SK-MEL-5 (cell line): ENCODE measurements at regions not wholly inside any gene's neighbourhood (a gene's known extent, or its start where the extent isn't known, plus 50 kb on each side); places are given as distances from the start of the nearest gene placed in this dataset.

Source experiments
- DNase-seq: peaks from one replicate; pipeline ENCODE4 v3.0.0-alpha.2; 2016; ENCODE audit warnings: low read depth, low spot score
- in situ Hi-C: cut with HindIII; loops from 2 replicates; pipeline ENCODE4 v1.10.0; 2016; ENCODE audit warnings: low sequenced_read_pairs, high pct_unique_total_duplicates, low pct_unique_long_range_greater_than_20kb

GRCh38 chr4:111807576-111807975, 337.7 kb upstream of the FAM241A start:
- DNase-seq: no peak
- in situ Hi-C loops: no loop called here

DNA sequence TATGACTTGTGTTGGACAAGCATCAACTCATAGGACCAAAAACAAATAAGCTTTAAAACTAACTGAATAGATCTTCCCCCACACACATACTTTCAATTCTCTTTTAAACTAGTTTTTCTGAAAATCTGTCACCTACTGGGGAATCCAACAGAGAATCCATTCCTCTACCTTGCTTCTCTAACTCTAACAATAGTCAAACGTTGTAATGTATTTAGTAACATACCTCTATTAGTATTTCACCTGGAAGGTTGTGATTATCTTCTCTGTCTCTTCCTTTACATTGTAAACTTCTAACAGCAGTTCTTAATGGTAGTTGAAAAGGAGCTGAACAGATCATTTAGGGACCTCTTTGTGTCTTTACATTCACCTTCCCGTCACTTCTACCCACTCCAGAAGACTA, 337.1 kb upstream of the FAM241A start:
- in situ Hi-C loops: no loop called here
- no peak for DNase-seq

DNA sequence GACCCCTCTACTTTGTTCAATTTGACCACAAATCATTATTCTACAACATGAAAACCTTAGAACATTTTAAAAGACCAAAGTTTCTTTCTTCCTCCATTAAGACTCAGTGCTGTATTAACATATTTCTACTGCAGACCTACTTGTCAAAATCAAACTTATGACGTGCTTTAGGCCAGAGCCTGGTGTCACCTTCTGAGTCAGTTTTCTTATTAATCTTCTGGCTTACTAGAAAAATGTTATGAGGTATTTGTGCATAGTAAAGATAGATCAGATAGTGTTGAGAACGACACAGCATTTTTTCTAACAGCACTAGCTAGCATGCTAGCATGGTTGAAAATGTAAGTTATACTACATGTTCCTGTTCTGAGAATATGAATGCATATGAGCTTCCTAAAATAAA, 333.6 kb upstream of the FAM241A start:
- in situ Hi-C loops: no loop called here

DNA sequence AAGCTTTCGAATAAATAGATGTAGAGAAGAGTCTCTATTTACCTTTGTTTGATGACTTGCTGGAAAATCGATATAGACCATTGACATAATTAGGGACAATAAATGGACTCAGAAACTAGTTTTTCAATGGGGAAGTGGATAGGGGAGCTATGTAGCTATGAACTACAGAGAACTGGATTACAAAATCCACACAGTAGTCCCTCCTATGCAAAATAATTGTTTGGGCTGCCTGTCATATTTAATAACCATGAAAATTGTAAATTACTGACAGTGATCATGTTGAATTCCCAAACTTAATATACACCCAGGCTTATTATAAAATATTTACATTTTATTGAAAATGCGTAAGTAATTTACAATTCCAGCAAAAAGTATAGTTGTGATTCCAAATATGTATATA, 333.1 kb upstream of the FAM241A start:
- in situ Hi-C loops: no loop called here

More for the DNA sequence above, 333.6 kb upstream of the FAM241A start:
- DNase-seq: no peak

GRCh38 chr4:111812760-111813159, 332.5 kb upstream of the FAM241A start:
- in situ Hi-C loops: no loop called here
- DNase-seq: no peak

More for the DNA sequence above, 333.1 kb upstream of the FAM241A start:
- DNase-seq: no peak

GRCh38 chr4:111813555-111814140, 331.6 kb upstream of the FAM241A start:
- no peak for DNase-seq
- in situ Hi-C loops: no loop called here

DNA sequence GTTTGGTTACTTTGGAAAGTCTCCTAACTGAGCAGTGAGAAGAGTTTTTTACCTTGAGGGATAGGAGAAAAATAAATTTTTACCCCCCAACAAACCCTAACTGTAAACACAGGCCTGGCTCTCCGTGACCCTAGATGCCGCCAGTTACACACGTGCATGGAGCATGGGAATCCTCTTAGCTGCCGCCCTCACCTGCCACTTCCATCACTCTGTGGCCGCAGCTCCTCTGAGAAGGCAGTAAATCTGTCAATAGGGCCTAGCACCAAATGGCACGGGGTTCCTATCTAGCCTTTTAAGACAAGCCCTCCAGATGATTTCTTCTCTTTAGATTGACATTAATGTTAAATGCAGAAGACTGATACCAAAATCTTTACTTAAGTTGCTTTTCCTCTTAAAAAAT, 330.3 kb upstream of the FAM241A start:
- no peak for DNase-seq
- in situ Hi-C loops: no loop called here

- DNase-seq: no peak
- in situ Hi-C loops: no loop called here
These were observed 323.9 kb upstream of the FAM241A start for GRCh38 chr4:111821342-111821741.

DNA sequence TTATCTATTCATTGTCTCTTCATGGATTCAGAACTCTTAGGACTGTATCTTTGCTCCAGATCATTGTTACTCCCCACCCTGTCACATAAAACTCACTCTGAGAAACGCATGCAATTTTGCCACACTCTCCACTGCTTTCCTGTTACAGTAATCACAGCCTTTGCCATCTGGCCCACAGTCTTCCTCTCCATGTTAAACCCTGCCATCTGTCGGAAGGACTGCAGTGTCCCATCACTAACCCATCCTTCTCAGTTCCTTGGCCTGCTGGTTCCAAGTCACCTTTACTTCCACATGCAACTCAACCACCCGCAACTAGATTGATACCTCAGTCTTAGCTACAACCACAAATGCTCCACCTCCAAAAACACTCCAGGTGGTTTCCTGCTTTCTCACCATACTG, 308.7 kb upstream of the FAM241A start:
- peak; percentile 40 for DNase-seq
- in situ Hi-C loops: no loop called here

GRCh38 chr4:111837761-111838160, 307.5 kb upstream of the FAM241A start:
- in situ Hi-C loops: no loop called here
- no peak for DNase-seq

DNA sequence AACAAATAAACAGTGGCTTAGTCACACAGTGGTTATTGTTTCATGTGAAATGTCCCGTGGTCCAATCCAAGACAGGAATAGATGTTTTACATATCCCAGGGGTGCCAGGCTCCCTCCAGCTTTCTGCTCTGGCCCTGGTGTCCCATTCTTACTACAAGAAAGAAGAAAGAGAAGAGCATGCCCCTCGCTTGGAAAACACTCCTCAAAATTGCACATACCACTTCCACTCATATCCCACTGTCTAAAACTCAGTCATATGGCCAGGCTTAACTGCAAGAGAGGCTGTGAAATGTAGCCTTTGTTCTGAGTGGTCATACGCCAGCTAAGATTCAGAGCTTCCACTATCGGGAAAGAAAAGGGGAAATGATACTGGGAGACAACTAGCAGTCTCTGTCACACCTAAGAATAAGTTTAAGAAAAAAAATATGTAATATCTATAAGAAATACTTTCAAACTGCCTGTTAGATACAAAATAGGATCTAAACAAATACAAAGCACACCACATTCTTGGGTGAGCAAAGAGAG, 306.8 kb upstream of the FAM241A start:
- in situ Hi-C loops: no loop called here
- peak; percentile 85 for DNase-seq

DNA sequence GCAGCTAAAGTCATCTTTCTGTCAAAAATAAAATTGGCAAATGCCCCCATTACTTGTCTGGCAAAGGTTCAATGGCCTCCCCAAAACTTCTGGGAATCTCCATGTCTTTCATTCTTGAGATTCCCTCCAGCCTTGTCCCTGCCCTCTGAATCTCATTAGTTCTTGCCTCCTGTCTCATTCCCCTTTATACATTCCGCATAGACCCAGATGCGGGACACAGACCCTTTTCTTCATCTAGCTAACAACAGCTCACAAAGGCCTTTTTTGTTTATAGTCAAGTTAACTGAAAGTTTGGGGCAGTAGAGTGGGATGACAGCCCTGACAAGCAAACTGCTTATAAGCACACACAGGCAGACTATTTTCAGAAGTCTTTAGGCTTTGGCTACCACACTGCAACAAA, 306.1 kb upstream of the FAM241A start:
- in situ Hi-C loops: no loop called here
- peak; percentile 94 for DNase-seq

GRCh38 chr4:111842336-111842735, 302.9 kb upstream of the FAM241A start:
- DNase-seq: no peak

GRCh38 chr4:111847296-111848008, 297.8 kb upstream of the FAM241A start:
- in situ Hi-C loops: no loop called here
- peak; percentile 60 for DNase-seq

More at GRCh38 chr4:111842336-111842735, 302.9 kb upstream of the FAM241A start:
- in situ Hi-C loops: no loop called here

DNA sequence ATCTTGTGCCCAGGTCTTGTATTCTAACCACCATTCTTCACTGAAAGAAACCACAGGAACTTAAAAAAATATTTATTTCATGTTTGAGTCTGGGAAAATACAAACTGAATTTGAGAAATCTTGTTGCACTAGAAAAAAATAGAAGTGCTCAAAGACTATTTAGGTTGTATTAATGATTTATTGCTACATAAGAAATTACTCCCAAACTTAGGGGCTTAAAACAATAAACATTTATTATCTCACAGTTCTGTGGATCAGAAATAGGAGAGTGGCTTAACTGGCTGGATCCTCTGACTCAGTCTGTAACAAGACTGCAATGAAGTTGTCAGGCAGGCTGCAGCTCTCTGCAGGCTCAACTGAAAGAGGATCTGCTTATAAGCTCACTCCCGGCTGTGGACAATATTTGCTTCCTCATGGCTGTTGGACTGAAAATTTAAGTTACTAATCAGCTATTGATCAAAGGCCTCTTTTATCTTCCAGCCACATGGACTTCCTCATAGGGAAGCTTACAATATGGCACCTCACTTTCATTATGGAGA, 295.4 kb upstream of the FAM241A start:
- DNase-seq: no peak
- in situ Hi-C loops: no loop called here

DNA sequence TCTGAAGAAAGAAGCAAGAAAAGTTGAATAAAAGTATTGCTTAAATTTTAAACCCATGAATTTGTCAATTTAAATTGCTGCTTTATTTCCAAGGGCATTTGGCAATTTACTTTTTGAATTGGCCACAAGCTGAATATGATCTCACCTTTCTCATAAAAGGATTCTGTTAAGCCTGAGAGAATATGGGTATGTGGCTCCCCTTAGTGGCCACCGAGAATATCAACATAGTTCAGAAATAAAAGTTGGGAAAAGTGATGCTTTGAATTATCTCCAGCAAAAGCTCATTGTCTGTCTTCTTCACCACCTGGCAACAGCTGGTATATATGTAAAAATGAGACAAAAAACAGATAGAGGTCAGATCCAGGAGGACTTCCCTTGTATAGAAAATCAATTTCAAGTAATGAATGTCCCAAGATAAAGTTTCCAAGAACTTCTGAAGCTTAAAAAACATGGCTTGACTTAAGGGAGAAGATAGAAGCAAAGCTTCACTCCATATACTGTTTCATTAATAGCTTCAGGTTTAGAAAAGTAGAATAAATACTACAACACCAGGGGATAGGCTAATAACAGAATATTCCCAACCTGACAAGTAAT, 290.7 kb upstream of the FAM241A start:
- in situ Hi-C loops: no loop called here
- peak; percentile 69 for DNase-seq

GRCh38 chr4:111855308-111855707, 289.9 kb upstream of the FAM241A start:
- in situ Hi-C loops: no loop called here
- DNase-seq: no peak

GRCh38 chr4:111864066-111864465, 281.2 kb upstream of the FAM241A start:
- in situ Hi-C loops: no loop called here

GRCh38 chr4:111869339-111869738, 275.9 kb upstream of the FAM241A start:
- no peak for DNase-seq
- in situ Hi-C loops: no loop called here

More at GRCh38 chr4:111864066-111864465, 281.2 kb upstream of the FAM241A start:
- no peak for DNase-seq
